GM23338 (cell line): ENCODE measurements at regions not wholly inside any gene's neighbourhood (a gene's known extent, or its start where the extent isn't known, plus 50 kb on each side); places are given as distances from the start of the nearest gene placed in this dataset.

Experiments
- ATAC-seq: fragments of 200-7000 bp; cut with Tn5 transposase; 3 replicates; pipeline ENCODE4 v1.9.1; 2020
- DNase-seq: peaks from one replicate; pipeline ENCODE4 v3.0.0-alpha.2; 2015; ENCODE audit warnings: low spot score
- H2AFZ ChIP-seq: fragments of 200-600 bp; sonication (generic); 2 replicates; pipeline ENCODE4 v1.8.0; 2016; ENCODE audit warnings: antibody characterized with exemption, mild to moderate bottlenecking, moderate library complexity
- H3F3A ChIP-seq: fragments of 200-600 bp; sonication (generic); replicated peaks from 2 replicates; pipeline ENCODE4 v1.8.0; 2017; ENCODE audit warnings: antibody characterized with exemption, mixed run types, low read depth
- H3K27ac ChIP-seq: fragments of 200-600 bp; sonication (generic); 2 replicates; pipeline ENCODE4 v1.6.1; 2016; ENCODE audit warnings: low read depth
- H3K27me3 ChIP-seq: fragments of 200-600 bp; sonication (generic); 2 replicates; pipeline ENCODE4 v1.8.0; 2016; ENCODE audit warnings: mild to moderate bottlenecking, mixed run types, moderate library complexity; ENCODE audit not compliant: insufficient read depth
- H3K36me3 ChIP-seq: fragments of 200-600 bp; sonication (generic); 2 replicates; pipeline ENCODE4 v1.8.0; 2016; ENCODE audit warnings: mild to moderate bottlenecking; ENCODE audit not compliant: insufficient read depth
- H3K4me1 ChIP-seq: fragments of 200-600 bp; sonication (generic); 2 replicates; pipeline ENCODE4 v1.8.0; 2016; ENCODE audit warnings: mild to moderate bottlenecking, moderate library complexity; ENCODE audit not compliant: insufficient read depth
- H3K4me2 ChIP-seq: fragments of 200-600 bp; sonication (generic); 2 replicates; pipeline ENCODE4 v1.7.1; 2017; ENCODE audit warnings: mixed run types
- H3K4me3 ChIP-seq: fragments of 200-600 bp; sonication (generic); 2 replicates; pipeline ENCODE4 v1.6.1; 2016; ENCODE audit warnings: mixed run types
- H3K79me2 ChIP-seq: fragments of 200-600 bp; sonication (generic); replicated peaks from 2 replicates; pipeline ENCODE4 v1.8.0; 2017; ENCODE audit warnings: mild to moderate bottlenecking; ENCODE audit not compliant: insufficient read depth
- H3K9me2 ChIP-seq: fragments of 200-600 bp; sonication (generic); 2 replicates; pipeline ENCODE4 v1.8.0; 2017; ENCODE audit not compliant: insufficient read depth
- H4K20me1 ChIP-seq: fragments of 200-600 bp; sonication (generic); replicated peaks from 2 replicates; pipeline ENCODE4 v1.8.0; 2017; ENCODE audit warnings: mild to moderate bottlenecking; ENCODE audit not compliant: insufficient read depth
- H3K27ac Mint-ChIP-seq: 2 replicates; pipeline ENCODE4 v1.8.0; 2020; ENCODE audit warnings: inconsistent platforms, mild to moderate bottlenecking, moderate library complexity, mixed read lengths
- H3K27me3 Mint-ChIP-seq: 3 replicates; pipeline ENCODE4 v1.8.0; 2022; ENCODE audit warnings: low read depth, mild to moderate bottlenecking, moderate library complexity, mixed read lengths, inconsistent platforms; ENCODE audit not compliant: insufficient read depth, poor library complexity
- H3K36me3 Mint-ChIP-seq: 3 replicates; pipeline ENCODE4 v1.8.0; 2021; ENCODE audit warnings: low read depth, mild to moderate bottlenecking, inconsistent platforms, moderate library complexity, mixed read lengths
- H3K4me1 Mint-ChIP-seq: 3 replicates; pipeline ENCODE4 v1.8.0; 2020; ENCODE audit warnings: mild to moderate bottlenecking, inconsistent platforms, mixed read lengths
- H3K4me3 Mint-ChIP-seq: 3 replicates; pipeline ENCODE4 v1.8.0; 2021; ENCODE audit warnings: moderate library complexity, mild to moderate bottlenecking, inconsistent platforms, mixed read lengths
- H3K9me3 Mint-ChIP-seq: 3 replicates; pipeline ENCODE4 v1.8.0; 2020; ENCODE audit warnings: moderate library complexity, mild to moderate bottlenecking, inconsistent platforms, mixed read lengths
- EZH2phosphoT487 ChIP-seq: fragments of 200-600 bp; sonication (generic); IDR thresholded peaks from one replicate; pipeline ENCODE4 v1.8.1; 2018; ENCODE audit warnings: antibody characterized with exemption; ENCODE audit not compliant: unreplicated experiment
- JUNB ChIP-seq: IDR thresholded peaks from one replicate; pipeline ENCODE4 v1.6.1; 2016; ENCODE audit warnings: antibody characterized with exemption; ENCODE audit not compliant: unreplicated experiment
- POLR2AphosphoS5 ChIP-seq: IDR thresholded peaks from 2 replicates; pipeline ENCODE4 v1.6.1; 2016; ENCODE audit warnings: antibody characterized with exemption, low read depth
- STAT1 ChIP-seq: IDR thresholded peaks from one replicate; pipeline ENCODE4 v1.6.1; 2016; ENCODE audit warnings: antibody characterized with exemption; ENCODE audit not compliant: unreplicated experiment
- ZNF114 ChIP-seq: fragments of 250-450 bp; sonication (Bioruptor Pico); IDR thresholded peaks from 2 replicates; pipeline ENCODE4 v1.5.0; 2020; ENCODE audit warnings: mild to moderate bottlenecking, moderate library complexity
- ZNF331 ChIP-seq: fragments of 250-450 bp; sonication (Bioruptor Pico); IDR thresholded peaks from 2 replicates; pipeline ENCODE4 v1.5.0; 2020; ENCODE audit warnings: low read depth, mild to moderate bottlenecking, moderate library complexity
- TF ChIP-seq, protein P1 (sequence below): fragments of 250-450 bp; sonication (Bioruptor Pico); IDR thresholded peaks from 2 replicates; pipeline ENCODE4 v1.5.0; 2020; ENCODE audit warnings: mild to moderate bottlenecking, moderate library complexity
- TF ChIP-seq, protein P2 (sequence below), 2 experiments: fragments of 200-600 bp in 1 of 2; sonication (generic) in 1 of 2; conservative IDR thresholded peaks; 2 replicates each; pipeline versions ENCODE4 v1.5.1 to v1.6.1; 2016 to 2017; ENCODE audit warnings: antibody characterized with exemption in 2 of 2, low read depth in 2 of 2, mild to moderate bottlenecking in 2 of 2, moderate library complexity in 1 of 2
- TF ChIP-seq, protein P3 (sequence below): IDR thresholded peaks from 2 replicates; pipeline ENCODE4 v1.6.1; 2016; ENCODE audit warnings: antibody characterized with exemption

DNA sequence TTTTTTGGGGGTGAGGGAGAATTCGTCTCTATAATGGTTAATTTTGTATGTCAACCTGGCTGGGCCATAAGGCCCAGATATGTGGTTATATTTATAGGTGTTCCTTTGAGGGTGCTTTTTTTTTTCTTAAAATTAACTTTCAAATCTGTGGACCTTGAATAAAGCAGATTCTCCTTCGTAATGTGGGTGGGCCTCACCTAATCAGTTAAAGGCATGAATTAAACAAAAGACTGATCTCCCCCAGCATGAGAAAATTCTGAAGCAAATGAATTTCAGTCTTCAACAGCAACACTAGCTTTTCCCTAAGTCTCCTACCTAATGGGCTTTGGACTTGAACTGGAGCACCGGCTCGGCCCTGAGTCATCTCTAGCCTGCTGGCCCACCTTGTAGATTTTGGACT, 77.4 kb downstream of the GMNC start:
- no peaks in the 10 kb centered on the region for H3K9me2 ChIP-seq
- ATAC-seq (no peak), DNase-seq (no peak)
- Mint-ChIP-seq H3K27ac (no peak overlapping the region), H3K27me3 (no peaks in the 10 kb centered on the region), H3K9me3 (no peaks in the 10 kb centered on the region), H3K4me1 (no peaks in the 10 kb centered on the region), H3K36me3 (no peaks in the 10 kb centered on the region), H3K4me3 (no peak overlapping the region)
- no peak overlapping the region for H2AFZ ChIP-seq
- no peaks in the 10 kb centered on the region for H3K4me1 ChIP-seq
- H3F3A ChIP-seq: no peaks in the 10 kb centered on the region
- no peak overlapping the region for H3K27ac ChIP-seq
- no peaks in the 10 kb centered on the region for H4K20me1 ChIP-seq
- H3K27me3 ChIP-seq: no peaks in the 10 kb centered on the region
- no peaks in the 10 kb centered on the region for H3K36me3 ChIP-seq
- H3K4me2 ChIP-seq: no peak overlapping the region
- TF ChIP-seq STAT1 (no peak), POLR2AphosphoS5 (no peak), JUNB (no peak), EZH2phosphoT487 (no peak), ZNF114 (CRISPR knock-in tag) (no peak), ZNF331 (CRISPR knock-in tag) (no peak)
- TF ChIP-seq, protein P1, sequence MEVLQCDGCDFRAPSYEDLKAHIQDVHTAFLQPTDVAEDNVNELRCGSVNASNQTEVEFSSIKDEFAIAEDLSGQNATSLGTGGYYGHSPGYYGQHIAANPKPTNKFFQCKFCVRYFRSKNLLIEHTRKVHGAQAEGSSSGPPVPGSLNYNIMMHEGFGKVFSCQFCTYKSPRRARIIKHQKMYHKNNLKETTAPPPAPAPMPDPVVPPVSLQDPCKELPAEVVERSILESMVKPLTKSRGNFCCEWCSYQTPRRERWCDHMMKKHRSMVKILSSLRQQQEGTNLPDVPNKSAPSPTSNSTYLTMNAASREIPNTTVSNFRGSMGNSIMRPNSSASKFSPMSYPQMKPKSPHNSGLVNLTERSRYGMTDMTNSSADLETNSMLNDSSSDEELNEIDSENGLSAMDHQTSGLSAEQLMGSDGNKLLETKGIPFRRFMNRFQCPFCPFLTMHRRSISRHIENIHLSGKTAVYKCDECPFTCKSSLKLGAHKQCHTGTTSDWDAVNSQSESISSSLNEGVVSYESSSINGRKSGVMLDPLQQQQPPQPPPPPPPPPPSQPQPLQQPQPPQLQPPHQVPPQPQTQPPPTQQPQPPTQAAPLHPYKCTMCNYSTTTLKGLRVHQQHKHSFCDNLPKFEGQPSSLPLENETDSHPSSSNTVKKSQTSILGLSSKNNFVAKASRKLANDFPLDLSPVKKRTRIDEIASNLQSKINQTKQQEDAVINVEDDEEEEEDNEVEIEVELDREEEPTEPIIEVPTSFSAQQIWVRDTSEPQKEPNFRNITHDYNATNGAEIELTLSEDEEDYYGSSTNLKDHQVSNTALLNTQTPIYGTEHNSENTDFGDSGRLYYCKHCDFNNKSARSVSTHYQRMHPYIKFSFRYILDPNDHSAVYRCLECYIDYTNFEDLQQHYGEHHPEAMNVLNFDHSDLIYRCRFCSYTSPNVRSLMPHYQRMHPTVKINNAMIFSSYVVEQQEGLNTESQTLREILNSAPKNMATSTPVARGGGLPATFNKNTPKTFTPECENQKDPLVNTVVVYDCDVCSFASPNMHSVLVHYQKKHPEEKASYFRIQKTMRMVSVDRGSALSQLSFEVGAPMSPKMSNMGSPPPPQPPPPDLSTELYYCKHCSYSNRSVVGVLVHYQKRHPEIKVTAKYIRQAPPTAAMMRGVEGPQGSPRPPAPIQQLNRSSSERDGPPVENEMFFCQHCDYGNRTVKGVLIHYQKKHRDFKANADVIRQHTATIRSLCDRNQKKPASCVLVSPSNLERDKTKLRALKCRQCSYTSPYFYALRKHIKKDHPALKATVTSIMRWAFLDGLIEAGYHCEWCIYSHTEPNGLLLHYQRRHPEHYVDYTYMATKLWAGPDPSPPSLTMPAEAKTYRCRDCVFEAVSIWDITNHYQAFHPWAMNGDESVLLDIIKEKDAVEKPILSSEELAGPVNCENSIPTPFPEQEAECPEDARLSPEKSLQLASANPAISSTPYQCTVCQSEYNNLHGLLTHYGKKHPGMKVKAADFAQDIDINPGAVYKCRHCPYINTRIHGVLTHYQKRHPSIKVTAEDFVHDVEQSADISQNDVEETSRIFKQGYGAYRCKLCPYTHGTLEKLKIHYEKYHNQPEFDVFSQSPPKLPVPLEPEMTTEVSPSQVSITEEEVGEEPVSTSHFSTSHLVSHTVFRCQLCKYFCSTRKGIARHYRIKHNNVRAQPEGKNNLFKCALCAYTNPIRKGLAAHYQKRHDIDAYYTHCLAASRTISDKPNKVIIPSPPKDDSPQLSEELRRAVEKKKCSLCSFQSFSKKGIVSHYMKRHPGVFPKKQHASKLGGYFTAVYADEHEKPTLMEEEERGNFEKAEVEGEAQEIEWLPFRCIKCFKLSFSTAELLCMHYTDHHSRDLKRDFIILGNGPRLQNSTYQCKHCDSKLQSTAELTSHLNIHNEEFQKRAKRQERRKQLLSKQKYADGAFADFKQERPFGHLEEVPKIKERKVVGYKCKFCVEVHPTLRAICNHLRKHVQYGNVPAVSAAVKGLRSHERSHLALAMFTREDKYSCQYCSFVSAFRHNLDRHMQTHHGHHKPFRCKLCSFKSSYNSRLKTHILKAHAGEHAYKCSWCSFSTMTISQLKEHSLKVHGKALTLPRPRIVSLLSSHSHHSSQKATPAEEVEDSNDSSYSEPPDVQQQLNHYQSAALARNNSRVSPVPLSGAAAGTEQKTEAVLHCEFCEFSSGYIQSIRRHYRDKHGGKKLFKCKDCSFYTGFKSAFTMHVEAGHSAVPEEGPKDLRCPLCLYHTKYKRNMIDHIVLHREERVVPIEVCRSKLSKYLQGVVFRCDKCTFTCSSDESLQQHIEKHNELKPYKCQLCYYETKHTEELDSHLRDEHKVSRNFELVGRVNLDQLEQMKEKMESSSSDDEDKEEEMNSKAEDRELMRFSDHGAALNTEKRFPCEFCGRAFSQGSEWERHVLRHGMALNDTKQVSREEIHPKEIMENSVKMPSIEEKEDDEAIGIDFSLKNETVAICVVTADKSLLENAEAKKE (CRISPR knock-in tag): no peak
- TF ChIP-seq, protein P2, sequence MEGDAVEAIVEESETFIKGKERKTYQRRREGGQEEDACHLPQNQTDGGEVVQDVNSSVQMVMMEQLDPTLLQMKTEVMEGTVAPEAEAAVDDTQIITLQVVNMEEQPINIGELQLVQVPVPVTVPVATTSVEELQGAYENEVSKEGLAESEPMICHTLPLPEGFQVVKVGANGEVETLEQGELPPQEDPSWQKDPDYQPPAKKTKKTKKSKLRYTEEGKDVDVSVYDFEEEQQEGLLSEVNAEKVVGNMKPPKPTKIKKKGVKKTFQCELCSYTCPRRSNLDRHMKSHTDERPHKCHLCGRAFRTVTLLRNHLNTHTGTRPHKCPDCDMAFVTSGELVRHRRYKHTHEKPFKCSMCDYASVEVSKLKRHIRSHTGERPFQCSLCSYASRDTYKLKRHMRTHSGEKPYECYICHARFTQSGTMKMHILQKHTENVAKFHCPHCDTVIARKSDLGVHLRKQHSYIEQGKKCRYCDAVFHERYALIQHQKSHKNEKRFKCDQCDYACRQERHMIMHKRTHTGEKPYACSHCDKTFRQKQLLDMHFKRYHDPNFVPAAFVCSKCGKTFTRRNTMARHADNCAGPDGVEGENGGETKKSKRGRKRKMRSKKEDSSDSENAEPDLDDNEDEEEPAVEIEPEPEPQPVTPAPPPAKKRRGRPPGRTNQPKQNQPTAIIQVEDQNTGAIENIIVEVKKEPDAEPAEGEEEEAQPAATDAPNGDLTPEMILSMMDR (conservative IDR thresholded peaks at IDR 0.05; ENCODE audit: low read depth in 2 of 2): no peak
- TF ChIP-seq, protein P3, sequence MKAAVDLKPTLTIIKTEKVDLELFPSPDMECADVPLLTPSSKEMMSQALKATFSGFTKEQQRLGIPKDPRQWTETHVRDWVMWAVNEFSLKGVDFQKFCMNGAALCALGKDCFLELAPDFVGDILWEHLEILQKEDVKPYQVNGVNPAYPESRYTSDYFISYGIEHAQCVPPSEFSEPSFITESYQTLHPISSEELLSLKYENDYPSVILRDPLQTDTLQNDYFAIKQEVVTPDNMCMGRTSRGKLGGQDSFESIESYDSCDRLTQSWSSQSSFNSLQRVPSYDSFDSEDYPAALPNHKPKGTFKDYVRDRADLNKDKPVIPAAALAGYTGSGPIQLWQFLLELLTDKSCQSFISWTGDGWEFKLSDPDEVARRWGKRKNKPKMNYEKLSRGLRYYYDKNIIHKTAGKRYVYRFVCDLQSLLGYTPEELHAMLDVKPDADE: no peak
- no peak overlapping the region for H3K4me3 ChIP-seq
- no peaks in the 10 kb centered on the region for H3K79me2 ChIP-seq
